MM.1S (cell line): ENCODE measurements at regions not wholly inside any gene's neighbourhood (a gene's known extent, or its start where the extent isn't known, plus 50 kb on each side); places are given as distances from the start of the nearest gene placed in this dataset.
A peak's percentile ranks its signal among the peaks of the same experiment; 100 is the strongest.

Source experiments
- DNase-seq: peaks from one replicate; pipeline ENCODE4 v3.0.0-alpha.2; 2015
- H2AFZ ChIP-seq: fragments of 300-600 bp; sonication (generic); 2 replicates; pipeline ENCODE4 v1.6.0; 2016; ENCODE audit warnings: antibody characterized with exemption, low read length
- H3F3A ChIP-seq: fragments of 300-600 bp; sonication (generic); 2 replicates; pipeline ENCODE4 v1.6.1; 2016; ENCODE audit warnings: mild to moderate bottlenecking, antibody characterized with exemption, low read length, moderate library complexity, mixed read lengths; ENCODE audit not compliant: insufficient read depth
- H3K27ac ChIP-seq: fragments of 300-600 bp; sonication (generic); 2 replicates; pipeline ENCODE4 v1.5.1; 2016; ENCODE audit warnings: mild to moderate bottlenecking, low read length
- H3K27me3 ChIP-seq: fragments of 300-600 bp; sonication (generic); replicated peaks from 2 replicates; pipeline ENCODE4 v1.6.0; 2016; ENCODE audit warnings: low read length; ENCODE audit not compliant: insufficient read depth
- H3K36me3 ChIP-seq: fragments of 300-600 bp; sonication (generic); replicated peaks from 2 replicates; pipeline ENCODE4 v1.6.1; 2016; ENCODE audit warnings: mild to moderate bottlenecking, low read length, mixed read lengths; ENCODE audit not compliant: insufficient read depth
- H3K4me1 ChIP-seq: fragments of 300-600 bp; sonication (generic); 2 replicates; pipeline ENCODE4 v1.6.1; 2016; ENCODE audit warnings: low read length, mixed read lengths
- H3K4me2 ChIP-seq: fragments of 300-600 bp; sonication (generic); 2 replicates; pipeline ENCODE4 v1.6.0; 2016; ENCODE audit warnings: low read depth, low read length
- H3K4me3 ChIP-seq: fragments of 300-600 bp; sonication (generic); 2 replicates; pipeline ENCODE4 v1.5.1; 2016; ENCODE audit warnings: low read length, mixed read lengths
- H3K79me2 ChIP-seq: fragments of 300-600 bp; sonication (generic); 2 replicates; pipeline ENCODE4 v1.6.1; 2016; ENCODE audit warnings: mixed run types, low read length, mixed read lengths
- H3K9ac ChIP-seq: fragments of 300-600 bp; sonication (generic); 2 replicates; pipeline ENCODE4 v1.6.1; 2016; ENCODE audit warnings: low read length, mixed read lengths
- H3K9me2 ChIP-seq: fragments of 300-600 bp; sonication (generic); replicated peaks from 2 replicates; pipeline ENCODE4 v1.6.1; 2016; ENCODE audit warnings: mild to moderate bottlenecking, low read length, mixed read lengths; ENCODE audit not compliant: insufficient read depth
- H3K9me3 ChIP-seq: fragments of 300-600 bp; sonication (generic); replicated peaks from 2 replicates; pipeline ENCODE4 v1.6.1; 2016; ENCODE audit warnings: mild to moderate bottlenecking, low read length, mixed read lengths; ENCODE audit not compliant: insufficient read depth
- H4K20me1 ChIP-seq: fragments of 300-600 bp; sonication (generic); 2 replicates; pipeline ENCODE4 v1.6.1; 2016; ENCODE audit warnings: mild to moderate bottlenecking, low read length, moderate library complexity, mixed read lengths; ENCODE audit not compliant: insufficient read depth
- CTCF ChIP-seq: fragments of 300-600 bp; sonication (generic); IDR thresholded peaks from 2 replicates; pipeline ENCODE4 v1.5.1; 2016; ENCODE audit warnings: antibody characterized with exemption, low read length, mixed read lengths
- EZH2 ChIP-seq: fragments of 300-600 bp; sonication (generic); optimal IDR thresholded peaks from 2 replicates; pipeline ENCODE3; 2017; ENCODE audit warnings: low read depth, mild to moderate bottlenecking, antibody characterized with exemption, low read length, mixed read lengths
- EZH2phosphoT487 ChIP-seq: fragments of 300-600 bp; sonication (generic); IDR thresholded peaks from 2 replicates; pipeline ENCODE4 v1.6.1; 2018; ENCODE audit warnings: antibody characterized with exemption, low read length

- Histone ChIP-seq H3F3A (peaks cover 47% of the 10 kb centered on the region), H3K9me2 (no peaks in the 10 kb centered on the region), H3K27ac (no peak overlapping the region), H4K20me1 (no peaks in the 10 kb centered on the region), H3K4me3 (no peak overlapping the region), H2AFZ (no peak overlapping the region), H3K79me2 (no peaks in the 10 kb centered on the region), H3K4me2 (no peak overlapping the region), H3K27me3 (no peaks in the 10 kb centered on the region), H3K4me1 (peaks cover 78% of the 10 kb centered on the region), H3K36me3 (no peaks in the 10 kb centered on the region), H3K9ac (no peak overlapping the region), H3K9me3 (no peaks in the 10 kb centered on the region)
- no peak for DNase-seq
- TF ChIP-seq CTCF (no peak), EZH2phosphoT487 (no peak), EZH2 (no peak)
These were observed 1291.6 kb downstream of the NSUN3 start for GRCh38 chr3:95354489-95354888.

DNA sequence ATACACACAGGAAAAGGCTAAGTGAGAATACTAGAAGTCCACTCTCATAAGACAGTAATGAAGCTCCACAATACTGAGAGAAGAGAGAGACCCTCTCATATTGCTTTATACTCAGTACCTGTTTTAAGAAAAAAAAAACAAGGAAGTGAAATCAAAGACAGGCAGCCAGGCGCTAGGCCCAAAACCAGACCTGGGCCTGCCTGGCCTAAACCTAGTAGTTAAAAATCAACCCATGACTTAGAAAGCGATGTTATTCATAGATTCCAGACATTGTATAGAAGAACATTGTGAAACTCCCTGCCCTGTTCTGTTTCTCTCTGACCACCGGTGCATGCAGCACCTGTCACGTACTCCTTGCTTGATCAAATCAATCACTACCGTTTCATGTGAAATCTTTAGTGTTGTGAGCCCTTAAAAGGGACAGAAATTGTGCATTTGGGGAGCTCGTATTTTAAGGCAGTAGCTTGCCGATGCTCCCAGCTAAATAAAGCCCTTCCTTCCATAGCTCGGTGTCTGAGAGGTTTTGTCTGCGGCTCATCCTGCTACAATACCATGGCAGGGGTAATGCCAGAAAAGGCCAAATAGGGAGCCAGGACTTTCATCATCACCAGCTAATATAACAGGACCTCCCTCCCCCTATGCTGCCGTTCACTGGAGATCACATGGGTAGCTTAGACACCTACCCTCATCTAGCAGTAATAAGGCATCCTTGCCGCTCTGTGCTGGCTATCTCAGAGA lies 1294.1 kb downstream of the NSUN3 start:
- peaks cover 55% of the 10 kb centered on the region for H3K4me1 ChIP-seq
- TF ChIP-seq CTCF (no peak), EZH2phosphoT487 (no peak), EZH2 (no peak)
- H3K9me3 ChIP-seq = no peaks in the 10 kb centered on the region
- H3F3A ChIP-seq = peaks cover 40% of the 10 kb centered on the region
- peak overlapping the region; percentile 21 for H3K9ac ChIP-seq
- H4K20me1 ChIP-seq = no peaks in the 10 kb centered on the region
- DNase-seq = peak; percentile 56
- H3K9me2 ChIP-seq = no peaks in the 10 kb centered on the region
- H3K4me2 ChIP-seq = peak overlapping the region; percentile 39
- H3K4me3 ChIP-seq = peak overlapping the region; percentile 2; the same call in 1 of the 2 replicates
- H2AFZ ChIP-seq = peak overlapping the region; percentile 92
- no peaks in the 10 kb centered on the region for H3K27me3 ChIP-seq
- H3K27ac ChIP-seq = peak overlapping the region; percentile 76
- no peaks in the 10 kb centered on the region for H3K79me2 ChIP-seq
- H3K36me3 ChIP-seq = no peaks in the 10 kb centered on the region

GRCh38 chr3:95387242-95388021 lies 1324.6 kb downstream of the NSUN3 start:
- Histone ChIP-seq H3K9ac (no peak overlapping the region), H3K4me3 (no peak overlapping the region), H3K4me1 (peaks cover 7% of the 10 kb centered on the region; the same call in 1 of the 2 replicates), H3K36me3 (no peaks in the 10 kb centered on the region), H3K4me2 (no peak overlapping the region), H3F3A (no peaks in the 10 kb centered on the region), H3K27ac (no peak overlapping the region; the same call in 1 of the 2 replicates), H3K27me3 (no peaks in the 10 kb centered on the region), H4K20me1 (no peaks in the 10 kb centered on the region), H3K9me3 (no peaks in the 10 kb centered on the region), H2AFZ (peak overlapping the region; percentile 33; the same call in 1 of the 2 replicates), H3K9me2 (no peaks in the 10 kb centered on the region), H3K79me2 (no peaks in the 10 kb centered on the region)
- no peak for TF ChIP-seq EZH2phosphoT487
- TF ChIP-seq EZH2 = no peak
- no peak for TF ChIP-seq CTCF
- DNase-seq = peak; percentile 16
